Panc1 (cell line): ENCODE measurements at regions not wholly inside any gene's neighbourhood (a gene's known extent, or its start where the extent isn't known, plus 50 kb on each side); places are given as distances from the start of the nearest gene placed in this dataset.

Experiments
- POLR2AphosphoS5 ChIP-seq: IDR thresholded peaks from 2 replicates; pipeline ENCODE4 v1.6.1; 2012; ENCODE audit warnings: mild to moderate bottlenecking, low read depth, low read length, moderate library complexity
- SIN3A ChIP-seq: IDR thresholded peaks from 2 replicates; pipeline ENCODE4 v1.6.1; 2012; ENCODE audit warnings: low read depth, mild to moderate bottlenecking, low read length, moderate library complexity, borderline replicate concordance; ENCODE audit not compliant: insufficient read depth
- TF ChIP-seq, protein P1 (sequence below): fragments of 450-650 bp; IDR thresholded peaks from 2 replicates; pipeline ENCODE4 v1.5.1; 2017; ENCODE audit warnings: mild to moderate bottlenecking
- TF ChIP-seq, protein P2 (sequence below), 2 experiments: IDR thresholded peaks; 2 replicates each; pipeline ENCODE4 v1.6.1; 2011 to 2012; ENCODE audit warnings: low read depth in 2 of 2, control low read depth in 1 of 2, low read length in 1 of 2, mild to moderate bottlenecking in 1 of 2, moderate library complexity in 1 of 2; ENCODE audit not compliant: insufficient read depth in 1 of 2

DNA sequence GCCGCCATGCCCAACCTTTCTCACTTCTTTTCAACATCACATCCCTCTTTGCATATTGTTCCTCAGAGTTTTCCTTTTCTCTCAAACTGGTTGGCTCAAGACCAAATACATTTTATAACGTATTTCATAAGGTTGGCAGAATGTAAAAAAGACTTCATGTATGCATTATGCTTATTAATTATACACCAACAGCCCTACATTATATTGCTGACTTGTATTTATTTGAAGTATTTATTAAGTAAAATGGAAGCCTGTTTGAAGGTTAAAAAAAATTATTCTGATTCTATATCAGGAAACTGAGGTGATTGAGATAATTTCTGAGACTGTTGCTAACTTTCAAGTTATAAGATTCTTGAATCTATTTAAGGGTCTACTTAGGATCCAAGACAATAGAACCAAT lies 208.0 kb upstream of the KCNH7 start:
- TF ChIP-seq, protein P1, sequence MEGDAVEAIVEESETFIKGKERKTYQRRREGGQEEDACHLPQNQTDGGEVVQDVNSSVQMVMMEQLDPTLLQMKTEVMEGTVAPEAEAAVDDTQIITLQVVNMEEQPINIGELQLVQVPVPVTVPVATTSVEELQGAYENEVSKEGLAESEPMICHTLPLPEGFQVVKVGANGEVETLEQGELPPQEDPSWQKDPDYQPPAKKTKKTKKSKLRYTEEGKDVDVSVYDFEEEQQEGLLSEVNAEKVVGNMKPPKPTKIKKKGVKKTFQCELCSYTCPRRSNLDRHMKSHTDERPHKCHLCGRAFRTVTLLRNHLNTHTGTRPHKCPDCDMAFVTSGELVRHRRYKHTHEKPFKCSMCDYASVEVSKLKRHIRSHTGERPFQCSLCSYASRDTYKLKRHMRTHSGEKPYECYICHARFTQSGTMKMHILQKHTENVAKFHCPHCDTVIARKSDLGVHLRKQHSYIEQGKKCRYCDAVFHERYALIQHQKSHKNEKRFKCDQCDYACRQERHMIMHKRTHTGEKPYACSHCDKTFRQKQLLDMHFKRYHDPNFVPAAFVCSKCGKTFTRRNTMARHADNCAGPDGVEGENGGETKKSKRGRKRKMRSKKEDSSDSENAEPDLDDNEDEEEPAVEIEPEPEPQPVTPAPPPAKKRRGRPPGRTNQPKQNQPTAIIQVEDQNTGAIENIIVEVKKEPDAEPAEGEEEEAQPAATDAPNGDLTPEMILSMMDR: no peak
- no peak for TF ChIP-seq POLR2AphosphoS5
- TF ChIP-seq, protein P2, sequence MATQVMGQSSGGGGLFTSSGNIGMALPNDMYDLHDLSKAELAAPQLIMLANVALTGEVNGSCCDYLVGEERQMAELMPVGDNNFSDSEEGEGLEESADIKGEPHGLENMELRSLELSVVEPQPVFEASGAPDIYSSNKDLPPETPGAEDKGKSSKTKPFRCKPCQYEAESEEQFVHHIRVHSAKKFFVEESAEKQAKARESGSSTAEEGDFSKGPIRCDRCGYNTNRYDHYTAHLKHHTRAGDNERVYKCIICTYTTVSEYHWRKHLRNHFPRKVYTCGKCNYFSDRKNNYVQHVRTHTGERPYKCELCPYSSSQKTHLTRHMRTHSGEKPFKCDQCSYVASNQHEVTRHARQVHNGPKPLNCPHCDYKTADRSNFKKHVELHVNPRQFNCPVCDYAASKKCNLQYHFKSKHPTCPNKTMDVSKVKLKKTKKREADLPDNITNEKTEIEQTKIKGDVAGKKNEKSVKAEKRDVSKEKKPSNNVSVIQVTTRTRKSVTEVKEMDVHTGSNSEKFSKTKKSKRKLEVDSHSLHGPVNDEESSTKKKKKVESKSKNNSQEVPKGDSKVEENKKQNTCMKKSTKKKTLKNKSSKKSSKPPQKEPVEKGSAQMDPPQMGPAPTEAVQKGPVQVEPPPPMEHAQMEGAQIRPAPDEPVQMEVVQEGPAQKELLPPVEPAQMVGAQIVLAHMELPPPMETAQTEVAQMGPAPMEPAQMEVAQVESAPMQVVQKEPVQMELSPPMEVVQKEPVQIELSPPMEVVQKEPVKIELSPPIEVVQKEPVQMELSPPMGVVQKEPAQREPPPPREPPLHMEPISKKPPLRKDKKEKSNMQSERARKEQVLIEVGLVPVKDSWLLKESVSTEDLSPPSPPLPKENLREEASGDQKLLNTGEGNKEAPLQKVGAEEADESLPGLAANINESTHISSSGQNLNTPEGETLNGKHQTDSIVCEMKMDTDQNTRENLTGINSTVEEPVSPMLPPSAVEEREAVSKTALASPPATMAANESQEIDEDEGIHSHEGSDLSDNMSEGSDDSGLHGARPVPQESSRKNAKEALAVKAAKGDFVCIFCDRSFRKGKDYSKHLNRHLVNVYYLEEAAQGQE (IDR thresholded peaks at IDR 0.05; ENCODE audit: insufficient read depth in 1 of 2, low read depth in 2 of 2, low read length in 1 of 2): no peak
- TF ChIP-seq SIN3A: no peak
